HG03521 (cell line): ENCODE measurements at regions not wholly inside any gene's neighbourhood (a gene's known extent, or its start where the extent isn't known, plus 50 kb on each side); places are given as distances from the start of the nearest gene placed in this dataset.

Experiments used
- ATAC-seq: cut with Tn5 transposase; IDR thresholded peaks from one replicate; pipeline ENCODE4 v1.9.1; 2021; ENCODE audit warnings: mild to moderate bottlenecking, moderate library complexity; ENCODE audit not compliant: unreplicated experiment

DNA sequence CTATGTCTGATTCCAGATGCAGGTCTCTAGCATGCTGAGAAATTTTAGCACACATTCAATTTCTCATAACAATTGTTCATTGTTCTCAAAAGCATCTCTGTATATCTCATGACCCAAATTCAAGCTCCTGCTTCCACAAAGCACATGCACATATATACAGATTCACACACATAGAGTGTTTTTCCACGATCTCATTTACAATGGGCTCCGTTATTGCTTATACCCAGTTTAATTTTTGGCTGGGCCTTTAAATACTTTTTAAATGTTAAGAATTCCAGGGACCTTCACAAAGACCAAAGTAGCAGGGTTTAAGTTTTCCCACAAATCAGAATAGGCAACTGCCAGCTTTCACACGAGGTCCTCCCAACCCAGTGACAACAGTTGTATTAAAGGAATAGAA, 333.5 kb upstream of the SEMA6D start:
- no peak for ATAC-seq

DNA sequence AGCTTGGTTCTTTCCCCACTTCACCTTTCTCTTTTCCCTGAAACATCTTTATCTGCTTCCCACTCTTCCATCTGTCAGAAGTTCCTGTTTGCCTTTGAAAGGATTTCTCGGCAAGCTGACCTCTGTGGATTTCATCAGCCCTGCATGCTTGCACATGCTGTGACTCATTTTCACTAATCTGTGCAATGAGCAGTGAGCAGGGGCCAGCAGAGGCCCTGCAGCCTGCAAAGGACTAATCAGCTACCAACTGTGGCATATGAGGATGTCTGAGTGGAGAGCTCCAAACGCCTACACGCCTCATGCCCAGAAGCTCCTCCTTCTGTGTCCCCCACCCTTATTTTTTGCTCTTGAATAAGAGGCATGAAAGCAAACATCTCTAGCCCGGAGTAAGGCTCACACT, 333.0 kb upstream of the SEMA6D start:
- ATAC-seq: no peak

DNA sequence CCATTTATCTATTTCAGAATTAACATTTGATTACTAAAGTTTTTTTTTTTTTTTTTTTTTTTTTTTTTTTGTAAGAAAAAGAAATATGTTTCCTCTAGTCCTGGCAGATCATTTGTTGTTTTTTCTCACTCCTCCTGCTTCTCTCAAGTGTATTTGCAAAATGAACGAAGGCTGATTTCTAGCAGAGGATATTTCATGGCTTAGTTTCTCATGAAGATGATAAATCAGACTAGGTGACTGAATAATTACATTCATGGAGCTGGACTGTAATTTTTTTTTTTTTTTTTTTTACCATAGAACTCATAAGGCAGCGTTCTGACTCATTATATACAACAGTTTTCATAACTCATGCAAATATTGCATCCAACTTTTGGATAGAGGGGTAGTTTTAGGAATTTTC, 332.5 kb upstream of the SEMA6D start:
- no peak for ATAC-seq

DNA sequence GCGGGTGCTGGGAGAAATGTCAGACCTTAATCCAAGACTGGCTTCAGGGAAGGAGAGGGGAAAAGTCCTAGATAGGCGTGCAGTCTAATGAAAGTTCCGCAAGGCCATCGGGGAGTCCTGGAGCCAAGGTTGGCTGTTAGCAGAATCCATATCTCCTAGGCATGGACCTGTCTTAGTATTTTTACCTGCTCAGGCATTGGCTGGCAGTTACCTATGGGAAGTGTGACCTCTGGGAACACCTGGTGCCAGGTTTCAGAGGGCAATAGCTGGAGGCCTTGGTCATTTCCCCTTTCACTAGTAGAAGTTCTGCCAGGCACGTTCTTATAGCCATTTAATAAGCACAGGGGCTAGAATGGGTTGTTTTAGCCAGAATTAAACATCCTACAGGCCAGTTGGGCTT, 330.8 kb upstream of the SEMA6D start:
- ATAC-seq: no peak

DNA sequence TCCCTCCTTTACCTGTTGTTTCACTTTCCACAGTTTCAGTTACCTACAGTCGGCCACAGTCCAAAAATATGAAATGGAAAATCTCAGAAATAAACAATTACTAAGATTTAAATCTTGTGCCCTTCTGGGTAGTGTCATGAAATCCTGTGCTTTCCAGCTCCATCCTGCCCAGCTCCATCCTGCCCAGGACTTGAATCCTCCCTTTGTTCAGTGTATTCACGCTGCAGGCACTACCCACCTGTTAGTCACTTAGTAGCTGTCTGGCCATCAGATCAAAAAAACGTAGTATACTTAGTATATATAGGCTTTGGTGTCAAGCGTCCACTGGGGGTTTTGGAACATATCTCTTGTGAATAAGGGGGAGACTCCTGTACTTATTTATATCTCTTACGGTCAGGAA, 329.0 kb upstream of the SEMA6D start:
- no peak for ATAC-seq

DNA sequence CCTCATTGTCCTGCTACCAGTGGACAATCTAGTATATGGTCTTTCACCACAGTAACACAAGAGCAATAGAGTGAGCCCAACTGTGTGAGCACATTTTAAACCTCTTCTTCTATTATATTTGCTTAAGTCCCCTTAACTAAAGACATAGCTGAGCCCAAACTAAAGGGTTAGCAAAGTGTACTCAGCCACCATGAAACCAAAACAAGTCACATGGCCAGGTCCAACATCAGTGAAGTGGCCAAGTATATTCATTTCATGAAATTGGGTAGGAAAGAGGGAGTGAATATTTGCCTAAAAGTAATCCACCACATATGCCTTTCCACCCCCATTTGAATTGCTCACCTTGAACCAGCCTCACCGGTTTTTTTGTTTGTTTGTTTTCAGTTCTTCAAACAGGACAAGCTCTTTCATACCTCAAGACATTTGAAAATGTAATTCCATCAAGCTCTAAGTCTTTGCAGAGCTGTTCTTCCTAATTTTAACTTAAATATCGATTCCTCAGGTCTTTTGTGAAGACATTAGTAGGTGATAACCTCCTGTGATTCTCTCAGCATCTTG, 327.0 kb upstream of the SEMA6D start:
- no peak for ATAC-seq

DNA sequence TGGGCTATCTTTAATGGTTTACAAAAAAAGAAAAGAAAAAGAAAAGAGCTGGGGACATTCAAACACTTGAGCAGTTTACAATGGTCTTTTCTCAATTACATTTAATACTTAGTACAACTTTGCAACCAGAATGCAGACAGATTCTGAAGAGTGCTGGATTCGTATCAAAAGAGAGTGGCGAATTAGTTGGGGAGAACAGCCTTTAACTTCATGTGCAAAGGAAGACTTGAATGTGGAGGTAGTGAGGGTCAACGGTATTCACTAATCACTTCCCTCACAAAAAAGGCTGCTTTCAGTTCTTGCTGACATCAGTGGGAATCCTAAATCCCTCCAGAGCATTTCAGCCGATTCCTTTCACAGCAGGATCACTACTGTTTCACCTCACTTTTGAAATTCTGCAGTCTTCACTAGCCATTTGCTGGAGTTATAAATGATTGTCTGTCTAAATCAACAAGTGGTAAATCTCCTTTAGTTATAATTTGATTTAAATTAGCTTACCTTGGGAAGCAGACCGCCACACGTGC, 323.0 kb upstream of the SEMA6D start:
- ATAC-seq: no peak

DNA sequence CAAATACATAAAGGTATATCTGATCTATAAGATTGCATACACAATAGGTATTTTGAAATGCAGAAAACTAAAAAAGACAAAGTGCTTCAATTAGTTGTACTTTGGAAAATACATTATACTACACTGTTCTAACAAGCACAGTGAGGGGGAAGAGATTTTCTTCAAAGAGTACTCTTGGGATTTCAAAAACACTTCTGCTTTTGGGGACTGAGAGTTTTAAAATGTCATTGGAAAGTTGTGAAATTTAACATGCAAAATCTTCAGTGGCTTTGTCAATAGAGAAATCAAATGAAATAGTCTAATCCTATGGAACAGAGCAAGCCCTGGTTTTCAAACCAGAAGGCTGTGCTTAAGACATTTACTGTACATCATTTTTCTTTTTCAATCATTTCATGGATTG, 322.2 kb upstream of the SEMA6D start:
- ATAC-seq: no peak

DNA sequence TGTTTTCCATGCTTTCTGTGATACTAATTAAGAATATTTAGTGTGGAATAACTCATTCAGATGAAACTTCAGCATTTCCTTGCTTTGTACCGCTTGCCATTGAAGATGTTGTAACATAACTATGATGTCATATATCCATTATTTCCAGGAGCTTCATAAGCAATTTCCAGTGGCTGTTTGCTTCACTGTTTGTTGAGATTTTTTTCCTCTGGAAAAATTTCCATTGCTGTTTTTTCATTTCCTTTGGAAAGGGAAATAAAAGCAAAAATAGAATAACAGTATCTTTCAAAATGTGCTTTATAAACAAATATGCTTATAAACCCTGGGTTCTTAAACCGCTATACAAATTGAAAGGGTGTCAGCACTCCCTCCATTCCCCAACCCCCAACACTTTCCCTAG, 319.6 kb upstream of the SEMA6D start:
- ATAC-seq: no peak

DNA sequence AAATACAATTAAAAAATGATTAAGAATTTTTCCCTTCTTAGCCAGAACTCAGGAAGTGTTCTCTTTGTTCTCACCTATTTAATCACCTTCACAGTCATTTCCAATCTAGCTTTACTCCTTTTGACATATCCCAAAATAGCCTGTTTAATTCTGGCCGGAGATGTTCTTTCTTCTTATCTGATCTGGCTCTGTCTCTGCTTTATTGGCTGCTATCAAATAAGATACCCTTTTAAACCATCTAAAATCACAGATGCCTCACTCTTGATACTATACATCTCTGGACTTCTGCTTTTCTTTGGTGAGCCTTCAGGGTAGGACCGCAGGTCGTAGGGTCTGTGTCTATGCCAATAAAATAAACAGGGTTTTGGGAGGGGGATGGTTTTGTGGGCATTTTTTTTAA, 319.2 kb upstream of the SEMA6D start:
- ATAC-seq: no peak

DNA sequence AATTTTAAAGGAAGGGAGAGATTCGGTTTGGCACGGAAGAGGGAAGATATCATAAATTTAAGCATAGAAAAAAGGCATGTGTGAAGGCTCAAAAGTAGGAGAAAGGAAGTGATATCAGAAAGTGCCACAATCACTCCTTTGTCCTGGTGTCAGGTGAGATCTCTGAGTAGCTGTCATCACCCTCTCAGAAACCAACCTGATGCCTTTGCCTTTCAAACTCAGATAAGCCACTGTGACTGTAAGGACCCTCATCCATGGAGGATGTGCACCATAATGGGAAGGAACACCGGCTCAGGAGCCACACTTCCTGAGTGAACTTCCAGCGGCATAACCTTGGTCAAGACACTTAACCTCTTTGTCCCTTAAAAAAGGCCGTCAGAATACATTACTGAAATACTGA, 318.7 kb upstream of the SEMA6D start:
- ATAC-seq: no peak

DNA sequence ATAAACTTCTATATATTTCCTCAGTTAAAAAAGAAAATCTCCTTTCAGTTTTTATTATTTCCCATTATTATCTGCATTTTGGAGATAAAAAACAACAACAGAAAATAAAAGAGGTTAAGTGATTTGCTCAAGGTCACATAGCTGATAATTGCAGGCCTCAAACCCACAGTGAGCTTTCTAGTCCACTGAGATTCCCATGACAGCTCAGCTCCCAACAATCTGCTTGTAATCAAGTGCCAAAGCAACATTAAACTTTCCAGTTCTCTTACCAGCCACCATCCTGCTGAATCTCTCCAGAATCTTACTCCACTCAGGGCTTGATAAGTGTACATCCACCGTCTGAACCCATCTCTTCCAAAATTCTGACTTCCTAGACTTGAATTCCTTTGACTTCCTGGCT, 318.2 kb upstream of the SEMA6D start:
- no peak for ATAC-seq

DNA sequence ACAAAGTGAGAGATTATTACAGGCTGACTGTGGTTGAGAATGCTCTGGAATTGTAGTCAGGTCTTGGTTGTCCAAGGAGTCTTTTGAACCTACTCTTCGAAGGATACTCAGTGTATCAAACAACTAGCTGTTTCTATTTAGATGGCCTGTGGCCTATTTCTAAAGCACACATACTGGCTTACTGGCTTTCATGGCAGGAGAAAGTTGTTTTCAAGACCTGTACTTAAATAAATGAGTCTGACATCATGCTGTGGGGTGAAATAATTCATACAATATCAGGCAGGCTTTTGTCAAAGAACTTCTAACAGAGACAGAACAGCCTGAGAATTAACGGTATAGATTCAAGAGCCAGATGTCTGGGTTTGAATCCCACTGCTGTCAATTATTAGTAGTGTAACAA, 316.7 kb upstream of the SEMA6D start:
- ATAC-seq: no peak

DNA sequence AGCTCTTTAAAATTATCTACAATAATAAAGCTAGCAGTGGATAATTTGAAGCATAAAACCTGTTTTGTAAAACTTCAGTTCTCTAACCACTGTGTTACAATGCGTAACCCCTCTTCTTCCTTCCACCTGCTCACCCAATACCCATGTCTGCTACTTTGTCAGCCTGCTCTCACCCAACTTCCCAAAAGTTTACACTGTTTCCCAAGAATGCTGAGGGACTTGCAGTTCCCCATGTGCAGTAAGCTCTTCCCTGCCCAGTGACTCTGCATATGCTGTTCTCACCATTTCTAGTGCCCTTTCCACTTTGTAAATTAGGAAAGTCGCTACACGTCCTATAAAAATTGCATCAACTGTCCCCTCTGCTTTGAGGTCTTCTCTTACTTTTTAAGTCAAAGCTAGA, 315.9 kb upstream of the SEMA6D start:
- ATAC-seq: no peak

DNA sequence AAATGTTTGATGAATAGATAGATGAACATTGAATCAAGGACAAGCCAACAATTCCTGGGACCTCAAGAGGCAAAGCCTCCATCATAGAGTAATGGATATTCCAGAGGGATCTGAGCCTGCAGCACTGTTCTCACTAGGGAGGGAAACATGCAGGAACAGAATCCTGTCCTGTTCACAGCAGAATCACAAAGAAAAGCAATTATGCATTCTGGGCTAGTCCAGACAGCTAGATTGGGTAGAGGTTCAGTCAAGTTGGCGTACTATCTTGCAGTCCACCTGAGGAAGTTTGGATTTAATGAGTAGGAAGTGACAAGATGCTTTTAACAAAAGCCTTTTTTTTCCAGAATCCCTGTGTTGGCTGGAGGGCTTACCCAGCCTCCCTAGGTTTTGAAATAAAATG, 314.5 kb upstream of the SEMA6D start:
- no peak for ATAC-seq

DNA sequence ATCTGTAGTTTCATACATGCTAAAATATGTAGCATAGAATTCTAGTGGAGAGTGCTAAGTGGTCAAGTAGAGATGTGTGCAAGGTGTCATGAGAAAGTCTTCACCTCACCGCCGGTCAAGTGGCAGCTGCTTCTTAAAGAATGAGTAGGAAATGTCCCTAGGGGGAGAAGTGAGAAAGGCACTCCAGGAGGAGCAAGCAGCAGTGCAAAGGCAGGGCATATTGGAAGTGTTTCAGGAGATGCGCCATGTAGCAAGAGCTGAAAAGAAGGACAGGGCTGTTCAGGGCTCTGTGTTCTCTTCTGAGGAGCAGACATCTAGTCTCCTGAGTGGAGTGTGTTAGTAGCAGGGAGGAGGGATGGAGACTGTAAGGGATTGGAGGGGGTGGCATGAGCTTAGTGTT, 312.4 kb upstream of the SEMA6D start:
- ATAC-seq: no peak

DNA sequence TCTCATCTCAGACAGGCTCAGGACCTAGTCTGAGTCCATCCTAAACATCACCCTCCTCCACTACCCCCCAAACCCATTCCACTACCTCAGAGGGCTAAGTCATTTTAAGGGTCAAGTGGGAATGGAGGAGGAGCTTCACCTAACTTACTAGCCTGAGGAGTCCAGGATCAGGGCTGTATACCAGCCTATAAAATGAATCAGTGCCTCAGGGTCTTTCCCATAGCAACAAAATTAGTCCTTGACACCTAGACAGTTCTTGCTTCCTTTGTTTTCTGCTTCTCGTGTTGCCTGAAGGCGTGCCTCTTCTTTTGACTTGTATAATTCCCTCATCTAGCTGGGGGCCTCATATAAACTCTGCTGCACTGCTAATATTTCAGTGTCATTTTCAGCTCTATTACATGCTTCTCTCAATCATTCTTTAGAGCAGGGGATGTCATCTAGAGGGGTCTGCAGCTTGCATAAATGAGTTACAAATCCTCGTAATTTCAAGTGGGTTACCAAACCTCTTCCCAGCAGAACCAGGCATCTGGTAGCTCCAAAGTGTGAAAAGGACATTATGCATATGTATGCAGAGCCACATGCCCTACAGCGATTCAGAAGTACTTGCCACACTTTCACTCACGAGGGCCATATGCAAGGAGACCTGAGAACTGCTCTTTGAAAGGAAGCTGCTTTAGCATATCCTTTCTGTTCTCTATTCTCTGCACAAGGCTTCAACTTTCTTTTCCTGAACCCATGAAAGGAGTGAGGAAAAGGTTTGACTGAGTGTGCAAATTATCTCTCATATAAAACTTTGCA, 311.7 kb upstream of the SEMA6D start:
- ATAC-seq: no peak

DNA sequence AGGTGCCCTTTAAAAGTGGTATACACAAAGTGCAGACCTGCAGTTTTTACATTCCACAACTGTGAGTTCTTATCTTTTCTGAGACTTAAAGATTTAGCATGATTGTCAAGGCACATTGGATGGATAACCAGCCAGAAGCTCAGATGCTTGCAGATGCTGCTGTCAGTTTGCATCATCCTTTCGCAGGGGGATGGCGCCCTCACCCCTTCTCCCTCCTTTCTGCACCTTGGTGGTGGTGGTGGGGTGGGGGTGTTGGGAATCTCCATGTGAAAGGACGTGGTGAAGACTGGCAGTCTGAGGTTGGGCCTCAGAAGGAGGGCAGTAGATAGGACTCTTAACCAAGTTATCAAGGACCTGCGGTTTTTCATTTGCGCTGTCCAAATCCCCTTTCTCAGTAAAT, 309.6 kb upstream of the SEMA6D start:
- ATAC-seq: no peak

DNA sequence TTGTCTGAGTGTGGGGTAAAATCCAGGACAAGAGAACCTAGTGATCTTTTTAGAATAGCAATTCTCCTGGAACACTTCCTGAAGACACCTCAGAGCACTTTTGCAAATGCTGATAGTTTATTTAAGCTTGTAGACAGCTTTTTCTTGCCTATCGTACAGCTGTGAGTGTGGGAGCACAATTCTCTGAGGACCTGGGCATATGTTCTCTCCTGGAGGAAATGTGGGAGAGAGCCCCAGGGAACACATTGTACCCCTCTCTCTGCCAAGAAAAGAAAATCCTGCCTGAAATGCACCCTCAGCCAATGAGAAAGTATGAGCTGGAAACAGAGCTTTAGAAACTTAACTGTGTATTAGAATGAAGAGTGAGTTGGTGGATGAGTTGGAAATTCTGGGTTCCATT, 308.3 kb upstream of the SEMA6D start:
- no peak for ATAC-seq

DNA sequence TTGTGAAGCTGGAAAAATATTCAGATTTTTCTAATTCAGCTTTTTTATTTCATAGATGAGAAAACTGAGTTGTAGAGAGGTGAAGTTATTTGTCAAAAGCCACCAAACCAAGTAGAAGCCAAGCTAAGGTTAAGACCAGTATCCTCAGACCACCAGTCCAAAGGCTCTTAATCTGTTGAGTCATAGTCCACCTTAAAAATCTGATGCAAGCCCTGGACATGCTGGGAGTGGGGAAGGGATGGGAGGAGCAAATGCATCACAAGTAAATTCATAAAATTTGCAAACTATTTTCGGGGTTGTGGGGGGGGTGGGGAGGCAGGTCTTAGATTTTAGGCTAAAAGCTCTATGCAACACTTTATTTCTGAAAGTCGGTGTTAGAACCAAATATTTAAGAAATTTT, 307.7 kb upstream of the SEMA6D start:
- no peak for ATAC-seq

DNA sequence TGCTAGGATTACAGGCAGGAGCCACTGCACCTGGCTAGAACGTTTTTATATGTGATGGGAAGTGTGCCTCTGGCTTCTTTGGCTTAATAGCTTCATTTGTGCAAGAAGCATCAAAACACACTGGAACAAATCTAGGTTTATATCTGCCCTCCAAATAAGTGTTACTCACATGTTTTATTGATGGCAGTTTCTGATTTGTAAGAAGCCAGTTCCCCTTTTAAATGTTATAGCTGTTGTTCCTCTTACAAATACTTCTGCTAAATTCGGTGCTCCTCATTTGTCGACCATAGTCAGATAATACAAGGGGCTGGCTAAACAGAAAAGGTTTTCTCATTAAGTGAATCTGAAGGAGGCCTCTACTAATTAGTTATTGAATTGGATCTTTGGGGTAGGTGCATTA, 307.1 kb upstream of the SEMA6D start:
- no peak for ATAC-seq

DNA sequence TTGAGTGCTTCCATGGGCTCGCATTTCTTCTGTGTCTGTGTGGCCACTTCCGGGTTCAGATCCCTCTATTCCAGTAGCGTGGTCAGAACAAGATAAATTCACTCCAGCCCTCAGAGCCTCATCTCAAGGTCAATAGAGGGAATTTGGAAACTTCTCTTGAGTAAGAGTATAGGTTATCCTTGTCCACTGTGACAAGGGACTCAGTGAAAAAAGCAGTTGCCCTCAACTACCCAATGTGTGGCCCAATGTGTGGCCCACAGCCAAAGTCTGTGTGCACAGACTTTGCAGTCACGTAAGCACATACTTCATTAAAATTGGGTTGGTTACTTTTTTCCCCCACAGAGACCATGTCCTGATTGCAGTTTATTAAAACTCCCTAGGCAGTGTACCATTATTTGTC, 305.6 kb upstream of the SEMA6D start:
- ATAC-seq: no peak

DNA sequence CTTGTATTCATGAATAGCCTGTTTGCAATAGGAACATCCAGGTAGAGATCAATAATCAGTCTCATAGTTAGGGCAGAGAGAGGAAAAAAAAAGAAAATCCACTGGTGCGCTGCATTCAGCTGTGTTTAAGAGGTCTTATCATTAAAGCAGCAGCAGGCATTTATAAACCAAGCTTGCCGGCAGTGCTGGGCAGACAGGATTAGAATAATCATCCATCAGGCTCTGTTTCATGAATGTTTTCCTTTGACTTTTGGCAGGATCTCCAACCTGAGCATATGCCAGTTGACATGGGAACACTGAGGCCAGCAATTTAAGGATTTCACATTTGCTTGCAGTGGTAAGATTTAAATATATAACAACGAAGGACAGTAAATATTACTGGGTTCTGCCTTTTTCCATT, 305.2 kb upstream of the SEMA6D start:
- no peak for ATAC-seq
